GM12878 (cell line): ENCODE measurements at regions not wholly inside any gene's neighbourhood (a gene's known extent, or its start where the extent isn't known, plus 50 kb on each side); places are given as distances from the start of the nearest gene placed in this dataset.

Experiments
- ATAC-seq: fragments of 200-7000 bp; cut with Tn5 transposase; 3 replicates; pipeline ENCODE4 v1.9.1; 2020; ENCODE audit warnings: mild to moderate bottlenecking, moderate library complexity
- BruUV-seq: library from RNA; stranded (reverse); fragments of 400-500 nt; replicated peaks from 2 replicates; lab custom pipeline; 2021; lab: Mats Ljungman, UMichigan
- CTCF ChIA-PET: fragments of 300-600 bp; sonication (Branson Sonifier 250); formaldehyde crosslinking; extraction: SDS; loops from one replicate; lab custom pipeline; 2021; ENCODE audit warnings: inconsistent platforms; lab: Yijun Ruan, JAX
- POLR2A ChIA-PET: fragments of 350-600 bp; formaldehyde crosslinking; extraction: SDS; loops from one replicate; lab custom pipeline; 2021; ENCODE audit warnings: inconsistent platforms; lab: Charles Lee
- RAD21 ChIA-PET: fragments of 300-600 bp; sonication (Branson Sonifier 250); formaldehyde crosslinking; loops from one replicate; lab custom pipeline; 2023; ENCODE audit warnings: antibody characterized with exemption; ENCODE audit not compliant: unreplicated experiment; lab: Charles Lee
- SMC1A ChIA-PET: fragments of 300-600 bp; sonication (Branson Sonifier 250); formaldehyde crosslinking; loops from one replicate; lab custom pipeline; 2023; ENCODE audit not compliant: unreplicated experiment, uncharacterized antibody; lab: Charles Lee
- DNase-seq: peaks from one replicate; pipeline ENCODE4 v3.0.0-alpha.2; 2011; ENCODE audit warnings: low read depth, low spot score
- FAIRE-seq: peaks from 3 replicates; lab custom pipeline; 2011; peaks lifted over from hg19 to GRCh38; lab: Jason Lieb, UNC
- H2AFZ ChIP-seq: 2 replicates; pipeline ENCODE4 v1.6.0; 2011; ENCODE audit warnings: low read depth, low read length, control low read depth; ENCODE audit not compliant: control insufficient read depth
- H3K27ac ChIP-seq: 2 replicates; pipeline ENCODE4 v1.5.1; 2011; ENCODE audit warnings: control low read depth; ENCODE audit not compliant: control insufficient read depth, insufficient read depth
- H3K27me3 ChIP-seq, 2 experiments: replicated peaks in 1 of 2; 2 replicates each; pipeline versions ENCODE4 v1.6.0 to v1.6.1; 2011; ENCODE audit warnings: low read length in 1 of 2; ENCODE audit not compliant: control insufficient read depth in 2 of 2, insufficient read depth in 2 of 2
- H3K36me3 ChIP-seq, 2 experiments: 2 replicates each; pipeline ENCODE4 v1.5.1; 2011; ENCODE audit warnings: low read length in 1 of 2; ENCODE audit not compliant: control insufficient read depth in 2 of 2, insufficient read depth in 2 of 2
- H3K4me1 ChIP-seq: 2 replicates; pipeline ENCODE4 v1.6.1; 2011; ENCODE audit warnings: mild to moderate bottlenecking, low read length, moderate library complexity, mixed read lengths; ENCODE audit not compliant: control insufficient read depth, insufficient read depth
- H3K4me2 ChIP-seq: 2 replicates; pipeline ENCODE4 v1.6.0; 2011; ENCODE audit warnings: control low read depth; ENCODE audit not compliant: control insufficient read depth, insufficient read depth
- H3K4me3 ChIP-seq: fragments of 200-600 bp; sonication (generic); 2 replicates; pipeline ENCODE4 v1.5.1; 2016
- H3K79me2 ChIP-seq: 2 replicates; pipeline ENCODE4 v1.6.0; 2011; ENCODE audit warnings: low read length; ENCODE audit not compliant: control insufficient read depth, insufficient read depth
- H3K9ac ChIP-seq: 2 replicates; pipeline ENCODE4 v1.8.0; 2011; ENCODE audit warnings: low read length, control low read depth, mixed read lengths; ENCODE audit not compliant: control insufficient read depth, insufficient read depth
- H3K9me3 ChIP-seq: replicated peaks from 3 replicates; pipeline ENCODE4 v1.5.1; 2011; ENCODE audit warnings: mild to moderate bottlenecking, low read length; ENCODE audit not compliant: control insufficient read depth, insufficient read depth
- H4K20me1 ChIP-seq: 2 replicates; pipeline ENCODE4 v1.6.0; 2011; ENCODE audit not compliant: control insufficient read depth, insufficient read depth
- CBFB ChIP-seq: IDR thresholded peaks from 2 replicates; pipeline ENCODE4 v1.6.1; 2016; ENCODE audit warnings: antibody characterized with exemption, low read depth
- CBX5 ChIP-seq: sonication (generic); IDR thresholded peaks from 2 replicates; pipeline ENCODE4 v1.6.1; 2016; ENCODE audit warnings: low read depth, moderate library complexity, mild to moderate bottlenecking, inconsistent platforms
- EP300 ChIP-seq, 2 experiments: fragments of 150-350 bp in 1 of 2; IDR thresholded peaks; 2 replicates each; pipeline ENCODE4 v1.6.1; 2011 to 2012; ENCODE audit warnings: low read depth in 2 of 2, low read length in 2 of 2, borderline replicate concordance in 1 of 2, improper control_type of control experiment in 1 of 2, inconsistent platforms in 1 of 2; ENCODE audit not compliant: control insufficient read depth in 1 of 2
- FOXK2 ChIP-seq: fragments of 450-650 bp; IDR thresholded peaks from 2 replicates; pipeline ENCODE4 v1.6.1; 2017; ENCODE audit warnings: mild to moderate bottlenecking, moderate library complexity
- JUND ChIP-seq: IDR thresholded peaks from 2 replicates; pipeline ENCODE4 v1.6.1; 2012; ENCODE audit warnings: low read depth, mild to moderate bottlenecking, low read length, improper control_type of control experiment, moderate library complexity
- LARP7 ChIP-seq: fragments of 450-650 bp; IDR thresholded peaks from 2 replicates; pipeline ENCODE4 v1.6.1; 2017; ENCODE audit warnings: mild to moderate bottlenecking
- MYC ChIP-seq: IDR thresholded peaks from 2 replicates; pipeline ENCODE4 v1.6.1; 2011; ENCODE audit warnings: mild to moderate bottlenecking, low read length, moderate library complexity, inconsistent platforms; ENCODE audit not compliant: insufficient read depth, insufficient replicate concordance, insufficient read length, severe bottlenecking
- NFXL1 ChIP-seq: fragments of 450-650 bp; IDR thresholded peaks from 2 replicates; pipeline ENCODE4 v1.6.1; 2017; ENCODE audit warnings: antibody characterized with exemption, mild to moderate bottlenecking, borderline replicate concordance
- POLR2AphosphoS2 ChIP-seq: IDR thresholded peaks from 2 replicates; pipeline ENCODE4 v1.6.1; 2011; ENCODE audit warnings: low read depth, mild to moderate bottlenecking, low read length, improper control_type of control experiment, moderate library complexity
- RAD21 ChIP-seq: IDR thresholded peaks from 2 replicates; pipeline ENCODE4 v1.6.1; 2011; ENCODE audit warnings: mild to moderate bottlenecking, low read depth, low read length, moderate library complexity; ENCODE audit not compliant: insufficient read depth
- RAD51 ChIP-seq: fragments of 450-650 bp; IDR thresholded peaks from 2 replicates; pipeline ENCODE4 v1.6.1; 2016; ENCODE audit warnings: moderate library complexity, mild to moderate bottlenecking, inconsistent platforms
- SIN3A ChIP-seq: IDR thresholded peaks from 2 replicates; pipeline ENCODE4 v1.6.1; 2012; ENCODE audit warnings: low read depth, low read length, improper control_type of control experiment
- SKIL ChIP-seq: fragments of 450-650 bp; IDR thresholded peaks from 2 replicates; pipeline ENCODE4 v1.6.1; 2017; ENCODE audit warnings: mild to moderate bottlenecking, low read depth, inconsistent platforms; ENCODE audit not compliant: poor library complexity, severe bottlenecking
- SMC3 ChIP-seq: IDR thresholded peaks from 2 replicates; pipeline ENCODE4 v1.6.1; 2011; ENCODE audit warnings: low read length, improper control_type of control experiment, borderline replicate concordance
- SP1 ChIP-seq: IDR thresholded peaks from one replicate; pipeline ENCODE4 v1.6.1; 2011; ENCODE audit warnings: low read depth, low read length
- ZNF384 ChIP-seq: IDR thresholded peaks from 2 replicates; pipeline ENCODE4 v1.6.1; 2012; ENCODE audit warnings: low read depth, mild to moderate bottlenecking, low read length, improper control_type of control experiment, borderline replicate concordance
- ZZZ3 ChIP-seq: IDR thresholded peaks from 2 replicates; pipeline ENCODE4 v1.6.1; 2011; ENCODE audit warnings: low read depth; ENCODE audit not compliant: control insufficient read depth, insufficient read length
- WGBS: methylation state at CpG from one replicate; pipeline ENCODE4 v1.1.6; 2016; ENCODE audit warnings: low lambda C conversion rate; ENCODE audit not compliant: insufficient replicate concordance, insufficient coverage; ENCODE audit errors: missing lambda C conversion rate; 5-methylcytosine and 5-hydroxymethylcytosine counted together
- in situ Hi-C: fragments of 300-500 bp; cut with MboI; formaldehyde crosslinking; loops from 9 replicates; pipeline ENCODE4 v1.14.3; 2018; ENCODE audit warnings: mixed read lengths
- intact Hi-C: fragments of 100-400 bp; cut with micrococcal nuclease; formaldehyde crosslinking; loops from one replicate; pipeline ENCODE4 v1.14.2; 2022; ENCODE audit not compliant: unreplicated experiment

GRCh38 chr3:78070188-78070587 is 1030.3 kb downstream of the ROBO2 start:
- no peak for DNase-seq
- ATAC-seq, result no peak
- POLR2A ChIA-PET, result no interaction called here
- no peak overlapping the region for H2AFZ ChIP-seq
- SMC1A ChIA-PET, result interaction anchor here (1.3 kb wide), 1 partner anchor 12 kb away, joined by 3 read pairs; no protein-coding TSS in a partner anchor
- WGBS, result 47% methylated on average over 2 of the region's 2 CpGs
- H3K4me3 ChIP-seq, result no peak overlapping the region
- no peaks in the 10 kb centered on the region for H3K27me3 ChIP-seq
- intact Hi-C loops, result no loop called here
- CTCF ChIA-PET, result interaction anchor here (0.6 kb wide), 1 partner anchor 694 kb away, joined by 3 read pairs; no protein-coding TSS in a partner anchor
- RAD21 ChIA-PET, result no interaction called here
- H3K4me1 ChIP-seq, result no peaks in the 10 kb centered on the region
- no peak overlapping the region for H3K9ac ChIP-seq
- H3K9me3 ChIP-seq, result no peaks in the 10 kb centered on the region
- no peak overlapping the region for H3K27ac ChIP-seq
- TF ChIP-seq CBX5, result no peak
- no peak for TF ChIP-seq CBFB
- no peak for TF ChIP-seq ZNF384
- no peak for TF ChIP-seq ZZZ3
- TF ChIP-seq NFXL1, result no peak
- no peak for TF ChIP-seq SMC3
- no peak for TF ChIP-seq LARP7
- no peak for TF ChIP-seq MYC
- no peak for TF ChIP-seq SKIL
- no peak for TF ChIP-seq POLR2AphosphoS2
- TF ChIP-seq FOXK2, result no peak
- TF ChIP-seq SIN3A, result no peak
- no peak for TF ChIP-seq RAD51
- TF ChIP-seq JUND, result no peak
- TF ChIP-seq RAD21, result no peak
- no peak for TF ChIP-seq SP1
- TF ChIP-seq EP300 (IDR thresholded peaks at IDR 0.05; ENCODE audit: borderline replicate concordance in 1 of 2, control insufficient read depth in 1 of 2, low read depth in 2 of 2, low read length in 2 of 2), result no peak
- TF ChIP-seq, all 136 proteins: peak for 0
- Histone ChIP-seq H4K20me1 (no peaks in the 10 kb centered on the region), H3K4me2 (no peak overlapping the region), H3K36me3 (no peaks in the 10 kb centered on the region), H3K79me2 (no peaks in the 10 kb centered on the region)
- in situ Hi-C loops, result no loop called here
- no TSS peak for BruUV-seq
- FAIRE-seq, result no peak
